Activated naive CD4-positive, alpha-beta T cell treated with anti-CD3 and anti-CD28 coated beads, Interleukin-2, amount 10 ng/mL, durations not matched to agents 7 days and 5 days (primary cell): ENCODE measurements at regions not wholly inside any gene's neighbourhood (a gene's known extent, or its start where the extent isn't known, plus 50 kb on each side); places are given as distances from the start of the nearest gene placed in this dataset.

Experiments used
- CTCF ChIA-PET: fragments of 350-600 bp; sonication (Branson Sonifier 250); formaldehyde crosslinking; loops from one replicate; lab custom pipeline; 2021; ENCODE audit warnings: antibody characterized with exemption; lab: Charles Lee
- DNase-seq: peaks from one replicate; pipeline ENCODE4 v3.0.0-alpha.2; 2020
- H3K27ac Mint-ChIP-seq: one replicate; pipeline ENCODE4 v1.8.0; 2021; ENCODE audit warnings: mild to moderate bottlenecking, moderate library complexity, mixed read lengths
- H3K27me3 Mint-ChIP-seq: one replicate; pipeline ENCODE4 v1.8.0; 2021; ENCODE audit warnings: mild to moderate bottlenecking, mixed read lengths
- H3K36me3 Mint-ChIP-seq: one replicate; pipeline ENCODE4 v1.8.0; 2021; ENCODE audit warnings: mixed read lengths
- H3K4me1 Mint-ChIP-seq: one replicate; pipeline ENCODE4 v1.8.0; 2021; ENCODE audit warnings: mixed read lengths
- H3K4me3 Mint-ChIP-seq: one replicate; pipeline ENCODE4 v1.8.0; 2021; ENCODE audit warnings: mild to moderate bottlenecking, moderate library complexity, mixed read lengths
- H3K9me3 Mint-ChIP-seq: one replicate; pipeline ENCODE4 v1.8.0; 2021; ENCODE audit warnings: mixed read lengths

- H3K4me1 Mint-ChIP-seq = no peaks in the 10 kb centered on the region
- CTCF ChIA-PET = no interaction called here
- no peaks in the 10 kb centered on the region for H3K9me3 Mint-ChIP-seq
- no peak for DNase-seq
- no peak overlapping the region for H3K27ac Mint-ChIP-seq
- H3K27me3 Mint-ChIP-seq = peaks cover 33% of the 10 kb centered on the region
- H3K36me3 Mint-ChIP-seq = no peaks in the 10 kb centered on the region
- no peak overlapping the region for H3K4me3 Mint-ChIP-seq
Measured at GRCh38 chr9:126205265-126205664, 121.4 kb upstream of the MVB12B start.

- H3K36me3 Mint-ChIP-seq = no peaks in the 10 kb centered on the region
- DNase-seq = no peak
- no peaks in the 10 kb centered on the region for H3K4me1 Mint-ChIP-seq
- H3K27me3 Mint-ChIP-seq = peaks cover 33% of the 10 kb centered on the region
- no peak overlapping the region for H3K4me3 Mint-ChIP-seq
- H3K9me3 Mint-ChIP-seq = no peaks in the 10 kb centered on the region
- H3K27ac Mint-ChIP-seq = no peak overlapping the region
- CTCF ChIA-PET = no interaction called here
Measured at GRCh38 chr9:126205845-126206498, 120.7 kb upstream of the MVB12B start.

GRCh38 chr9:126207256-126207655, 119.4 kb upstream of the MVB12B start:
- H3K4me3 Mint-ChIP-seq = no peak overlapping the region
- no peak overlapping the region for H3K27ac Mint-ChIP-seq
- H3K27me3 Mint-ChIP-seq = peaks cover 27% of the 10 kb centered on the region
- H3K36me3 Mint-ChIP-seq = no peaks in the 10 kb centered on the region
- H3K4me1 Mint-ChIP-seq = no peaks in the 10 kb centered on the region
- CTCF ChIA-PET = no interaction called here
- no peak for DNase-seq
- no peaks in the 10 kb centered on the region for H3K9me3 Mint-ChIP-seq

- no peak overlapping the region for H3K27ac Mint-ChIP-seq
- H3K27me3 Mint-ChIP-seq = peaks cover 18% of the 10 kb centered on the region
- DNase-seq = no peak
- H3K36me3 Mint-ChIP-seq = no peaks in the 10 kb centered on the region
- no peak overlapping the region for H3K4me3 Mint-ChIP-seq
- no peaks in the 10 kb centered on the region for H3K4me1 Mint-ChIP-seq
- H3K9me3 Mint-ChIP-seq = no peaks in the 10 kb centered on the region
- CTCF ChIA-PET = no interaction called here
Measured at GRCh38 chr9:126208216-126208758, 118.3 kb upstream of the MVB12B start.

- no peak for DNase-seq
- Mint-ChIP-seq H3K4me3 (no peak overlapping the region), H3K27ac (no peak overlapping the region), H3K4me1 (no peaks in the 10 kb centered on the region), H3K9me3 (peaks cover 3% of the 10 kb centered on the region), H3K36me3 (no peaks in the 10 kb centered on the region), H3K27me3 (peaks cover 30% of the 10 kb centered on the region)
- CTCF ChIA-PET = no interaction called here
Measured at GRCh38 chr9:126211441-126212074, 115.1 kb upstream of the MVB12B start.

GRCh38 chr9:126215486-126215885, 111.1 kb upstream of the MVB12B start:
- no peak overlapping the region for H3K4me3 Mint-ChIP-seq

GRCh38 chr9:126216826-126217225, 109.8 kb upstream of the MVB12B start:
- Mint-ChIP-seq H3K4me1 (no peaks in the 10 kb centered on the region), H3K27me3 (peaks cover 46% of the 10 kb centered on the region), H3K36me3 (peaks cover 2% of the 10 kb centered on the region), H3K27ac (no peak overlapping the region), H3K4me3 (no peak overlapping the region), H3K9me3 (peaks cover 3% of the 10 kb centered on the region)
- CTCF ChIA-PET = no interaction called here
- DNase-seq = no peak

More at GRCh38 chr9:126215486-126215885, 111.1 kb upstream of the MVB12B start:
- Mint-ChIP-seq H3K27me3 (peaks cover 45% of the 10 kb centered on the region), H3K9me3 (peaks cover 3% of the 10 kb centered on the region), H3K27ac (no peak overlapping the region), H3K36me3 (no peaks in the 10 kb centered on the region), H3K4me1 (no peaks in the 10 kb centered on the region)
- CTCF ChIA-PET = no interaction called here
- no peak for DNase-seq

GRCh38 chr9:126217250-126217653, 109.4 kb upstream of the MVB12B start:
- CTCF ChIA-PET = no interaction called here

GRCh38 chr9:126217797-126218196, 108.8 kb upstream of the MVB12B start:
- no peak overlapping the region for H3K27ac Mint-ChIP-seq

More at GRCh38 chr9:126217250-126217653, 109.4 kb upstream of the MVB12B start:
- Mint-ChIP-seq H3K27me3 (peaks cover 51% of the 10 kb centered on the region), H3K27ac (no peak overlapping the region), H3K9me3 (peaks cover 3% of the 10 kb centered on the region), H3K36me3 (peaks cover 2% of the 10 kb centered on the region), H3K4me3 (no peak overlapping the region), H3K4me1 (no peaks in the 10 kb centered on the region)
- DNase-seq = no peak

GRCh38 chr9:126218359-126219125, 108.1 kb upstream of the MVB12B start:
- Mint-ChIP-seq H3K36me3 (peaks cover 2% of the 10 kb centered on the region), H3K9me3 (peaks cover 3% of the 10 kb centered on the region), H3K27ac (no peak overlapping the region), H3K4me3 (no peak overlapping the region), H3K4me1 (no peaks in the 10 kb centered on the region), H3K27me3 (peaks cover 64% of the 10 kb centered on the region)
- CTCF ChIA-PET = no interaction called here
- no peak for DNase-seq

More at GRCh38 chr9:126217797-126218196, 108.8 kb upstream of the MVB12B start:
- no peak overlapping the region for H3K4me3 Mint-ChIP-seq
- H3K9me3 Mint-ChIP-seq = peaks cover 3% of the 10 kb centered on the region
- CTCF ChIA-PET = no interaction called here
- peaks cover 2% of the 10 kb centered on the region for H3K36me3 Mint-ChIP-seq
- peaks cover 56% of the 10 kb centered on the region for H3K27me3 Mint-ChIP-seq
- DNase-seq = no peak
- H3K4me1 Mint-ChIP-seq = no peaks in the 10 kb centered on the region

GRCh38 chr9:126219166-126219565, 107.5 kb upstream of the MVB12B start:
- Mint-ChIP-seq H3K4me1 (no peaks in the 10 kb centered on the region), H3K9me3 (peaks cover 2% of the 10 kb centered on the region), H3K27me3 (peaks cover 70% of the 10 kb centered on the region), H3K36me3 (peaks cover 2% of the 10 kb centered on the region), H3K4me3 (no peak overlapping the region), H3K27ac (no peak overlapping the region)
- CTCF ChIA-PET = no interaction called here
- DNase-seq = no peak

GRCh38 chr9:126219648-126220063, 107.0 kb upstream of the MVB12B start:
- Mint-ChIP-seq H3K4me1 (no peaks in the 10 kb centered on the region), H3K36me3 (peaks cover 2% of the 10 kb centered on the region), H3K27ac (no peak overlapping the region), H3K4me3 (no peak overlapping the region), H3K27me3 (peaks cover 74% of the 10 kb centered on the region), H3K9me3 (no peaks in the 10 kb centered on the region)
- CTCF ChIA-PET = no interaction called here
- DNase-seq = no peak

GRCh38 chr9:126221480-126221879, 105.1 kb upstream of the MVB12B start:
- peaks cover 2% of the 10 kb centered on the region for H3K36me3 Mint-ChIP-seq
- DNase-seq = no peak
- H3K27ac Mint-ChIP-seq = no peak overlapping the region
- H3K27me3 Mint-ChIP-seq = peaks cover 73% of the 10 kb centered on the region
- no peaks in the 10 kb centered on the region for H3K9me3 Mint-ChIP-seq
- CTCF ChIA-PET = interaction anchor here (0.6 to 1.6 kb wide), 2 partner anchors 814 to 1156 kb away, joined by 3 to 4 read pairs; no protein-coding TSS in a partner anchor
- no peaks in the 10 kb centered on the region for H3K4me1 Mint-ChIP-seq
- H3K4me3 Mint-ChIP-seq = no peak overlapping the region

GRCh38 chr9:126222363-126222834, 104.2 kb upstream of the MVB12B start:
- H3K27ac Mint-ChIP-seq = no peak overlapping the region
- CTCF ChIA-PET = interaction anchor here (1.6 kb wide), 1 partner anchor 815 kb away, joined by 3 read pairs; no protein-coding TSS in a partner anchor

More at GRCh38 chr9:126222363-126222834, 104.2 kb upstream of the MVB12B start:
- Mint-ChIP-seq H3K36me3 (peaks cover 2% of the 10 kb centered on the region), H3K27me3 (peaks cover 80% of the 10 kb centered on the region), H3K4me1 (no peaks in the 10 kb centered on the region), H3K4me3 (no peak overlapping the region), H3K9me3 (no peaks in the 10 kb centered on the region)
- no peak for DNase-seq
